ENCODE measurements at regions not wholly inside any gene's neighbourhood (a gene's known extent, or its start where the extent isn't known, plus 50 kb on each side); places are given as distances from the start of the nearest gene placed in this dataset.

GRCh38 chr6:18326980-18327379 is 60.2 kb upstream of the RNF144B start:
- TF ChIP-seq, protein P1, sequence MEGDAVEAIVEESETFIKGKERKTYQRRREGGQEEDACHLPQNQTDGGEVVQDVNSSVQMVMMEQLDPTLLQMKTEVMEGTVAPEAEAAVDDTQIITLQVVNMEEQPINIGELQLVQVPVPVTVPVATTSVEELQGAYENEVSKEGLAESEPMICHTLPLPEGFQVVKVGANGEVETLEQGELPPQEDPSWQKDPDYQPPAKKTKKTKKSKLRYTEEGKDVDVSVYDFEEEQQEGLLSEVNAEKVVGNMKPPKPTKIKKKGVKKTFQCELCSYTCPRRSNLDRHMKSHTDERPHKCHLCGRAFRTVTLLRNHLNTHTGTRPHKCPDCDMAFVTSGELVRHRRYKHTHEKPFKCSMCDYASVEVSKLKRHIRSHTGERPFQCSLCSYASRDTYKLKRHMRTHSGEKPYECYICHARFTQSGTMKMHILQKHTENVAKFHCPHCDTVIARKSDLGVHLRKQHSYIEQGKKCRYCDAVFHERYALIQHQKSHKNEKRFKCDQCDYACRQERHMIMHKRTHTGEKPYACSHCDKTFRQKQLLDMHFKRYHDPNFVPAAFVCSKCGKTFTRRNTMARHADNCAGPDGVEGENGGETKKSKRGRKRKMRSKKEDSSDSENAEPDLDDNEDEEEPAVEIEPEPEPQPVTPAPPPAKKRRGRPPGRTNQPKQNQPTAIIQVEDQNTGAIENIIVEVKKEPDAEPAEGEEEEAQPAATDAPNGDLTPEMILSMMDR (IDR thresholded peaks at IDR 0.05; ENCODE audit: low read depth, low read length, poor library complexity, severe bottlenecking), result no peak
- TF ChIP-seq EZH2phosphoT487 (IDR thresholded peaks at IDR 0.05; ENCODE audit: borderline replicate concordance, low read length), result no peak
